A549 (cell line): ENCODE measurements at regions not wholly inside any gene's neighbourhood (a gene's known extent, or its start where the extent isn't known, plus 50 kb on each side); places are given as distances from the start of the nearest gene placed in this dataset.

Experiments
- ATAC-seq, 2 experiments: fragments of 200-7000 bp in 1 of 2; fragments of >200 bp in 1 of 2; cut with Nextera tagmentation in 1 of 2; cut with Tn5 transposase in 1 of 2; 3 replicates each; pipeline versions ENCODE4 v1.8.0 to v1.9.1; 2018 to 2020; ENCODE audit warnings: mild to moderate bottlenecking in 1 of 2, moderate library complexity in 1 of 2
- CTCF ChIA-PET: fragments of 300-600 bp; sonication (Branson Sonifier 250); formaldehyde crosslinking; extraction: SDS; loops from one replicate; lab custom pipeline; 2021; ENCODE audit warnings: antibody characterized with exemption, inconsistent platforms; lab: Yijun Ruan, JAX
- POLR2A ChIA-PET: fragments of 350-600 bp; formaldehyde crosslinking; extraction: SDS; loops from one replicate; lab custom pipeline; 2021; ENCODE audit warnings: antibody characterized with exemption, inconsistent platforms; lab: Yijun Ruan, JAX
- DNase-seq, 2 experiments: peaks; one replicate each; pipeline versions ENCODE4 v3.0.0 to v3.0.0-alpha.2; 2011 to 2016; ENCODE audit warnings: low read depth in 1 of 2, low spot score in 1 of 2
- FAIRE-seq: peaks from 2 replicates; lab custom pipeline; 2011; peaks lifted over from hg19 to GRCh38; lab: Jason Lieb, UNC
- H3K27ac ChIP-seq, 2 experiments: fragments of >200 bp; sonication (Bioruptor Twin); formaldehyde crosslinking; 3 replicates each; pipeline ENCODE4 v1.5.1; 2016 to 2017
- H3K4me1 ChIP-seq: fragments of >200 bp; sonication (Bioruptor Twin); formaldehyde crosslinking; 3 replicates; pipeline ENCODE4 v1.6.1; 2016
- H3K4me2 ChIP-seq: fragments of >200 bp; sonication (Bioruptor Twin); formaldehyde crosslinking; 3 replicates; pipeline ENCODE4 v1.6.1; 2016
- H3K4me3 ChIP-seq: fragments of >200 bp; sonication (Bioruptor Twin); formaldehyde crosslinking; 3 replicates; pipeline ENCODE4 v1.5.1; 2016
- H3K9me3 ChIP-seq: fragments of >200 bp; sonication (Bioruptor Twin); formaldehyde crosslinking; 3 replicates; pipeline ENCODE4 v1.6.1; 2016
- CBX2 ChIP-seq: fragments of 200-600 bp; sonication (generic); IDR thresholded peaks from 2 replicates; pipeline ENCODE4 v1.6.1; 2016; ENCODE audit warnings: low read depth, mild to moderate bottlenecking, borderline replicate concordance
- CBX8 ChIP-seq: fragments of 200-600 bp; sonication (generic); IDR thresholded peaks from 2 replicates; pipeline ENCODE4 v1.6.1; 2016
- CTCF ChIP-seq: fragments of >200 bp; sonication (Bioruptor Twin); formaldehyde crosslinking; IDR thresholded peaks from 3 replicates; pipeline ENCODE4 v1.5.1; 2016
- EHF ChIP-seq: fragments of 250-450 bp; sonication (Bioruptor Pico); IDR thresholded peaks from 2 replicates; pipeline ENCODE4 v1.5.0; 2020; ENCODE audit warnings: mild to moderate bottlenecking
- EHMT2 ChIP-seq: fragments of 200-600 bp; sonication (generic); IDR thresholded peaks from 2 replicates; pipeline ENCODE4 v1.6.1; 2016; ENCODE audit warnings: antibody characterized with exemption, low read depth, mild to moderate bottlenecking, moderate library complexity
- ELK1 ChIP-seq: fragments of 150-350 bp; IDR thresholded peaks from 2 replicates; pipeline ENCODE4 v1.6.1; 2014; ENCODE audit warnings: low read depth, mild to moderate bottlenecking, low read length
- EP300 ChIP-seq, 2 experiments: fragments of >200 bp; sonication (Bioruptor Twin); formaldehyde crosslinking; IDR thresholded peaks; 2 replicates in 1 of 2; 3 replicates in 1 of 2; pipeline ENCODE4 v1.6.1; 2016 to 2017
- ESRRA ChIP-seq: fragments of 150-350 bp; IDR thresholded peaks from 2 replicates; pipeline ENCODE4 v1.6.1; 2014; ENCODE audit warnings: mild to moderate bottlenecking, low read length, borderline replicate concordance
- FOSL2 ChIP-seq, 2 experiments: fragments of 450-650 bp in 1 of 2; fragments of >200 bp in 1 of 2; sonication (Bioruptor Twin) in 1 of 2; formaldehyde crosslinking; IDR thresholded peaks; 2 replicates each; pipeline versions ENCODE4 v1.5.0 to v1.6.1; 2016 to 2020; ENCODE audit warnings: mild to moderate bottlenecking in 1 of 2, moderate library complexity in 1 of 2
- FOXS1 ChIP-seq: fragments of 250-450 bp; sonication (Bioruptor Pico); IDR thresholded peaks from 2 replicates; pipeline ENCODE4 v1.5.0; 2020; ENCODE audit warnings: mild to moderate bottlenecking, moderate library complexity
- GATA3 ChIP-seq: IDR thresholded peaks from 2 replicates; pipeline ENCODE4 v1.6.1; 2012; ENCODE audit warnings: borderline replicate concordance
- HOXA7 ChIP-seq: fragments of 250-450 bp; sonication (Bioruptor Pico); IDR thresholded peaks from 2 replicates; pipeline ENCODE4 v1.5.0; 2020; ENCODE audit warnings: mild to moderate bottlenecking, moderate library complexity
- HOXB5 ChIP-seq: fragments of 250-450 bp; sonication (Bioruptor Pico); IDR thresholded peaks from 2 replicates; pipeline ENCODE4 v1.5.0; 2020; ENCODE audit warnings: mild to moderate bottlenecking, moderate library complexity
- MAFK ChIP-seq: fragments of 450-650 bp; IDR thresholded peaks from 2 replicates; pipeline ENCODE4 v1.6.1; 2014; ENCODE audit not compliant: partially characterized antibody
- MYC ChIP-seq: IDR thresholded peaks from 2 replicates; pipeline ENCODE4 v1.6.1; 2012; ENCODE audit warnings: mild to moderate bottlenecking, inconsistent platforms, low read length, improper control_type of control experiment, borderline replicate concordance
- PBX3 ChIP-seq: IDR thresholded peaks from 2 replicates; pipeline ENCODE4 v1.6.1; 2012
- PHF8 ChIP-seq: fragments of 200-600 bp; sonication (generic); IDR thresholded peaks from 2 replicates; pipeline ENCODE4 v1.6.1; 2016; ENCODE audit warnings: low read depth, mild to moderate bottlenecking, antibody characterized with exemption, moderate library complexity, borderline replicate concordance
- RAD21 ChIP-seq, 2 experiments: fragments of >200 bp in 1 of 2; sonication (Bioruptor Twin) in 1 of 2; formaldehyde crosslinking in 1 of 2; IDR thresholded peaks in 1 of 2; conservative IDR thresholded peaks in 1 of 2; 2 replicates in 1 of 2; 3 replicates in 1 of 2; pipeline ENCODE4 v1.6.1; 2012 to 2018; ENCODE audit warnings: inconsistent platforms in 1 of 2
- RARB ChIP-seq: fragments of 250-450 bp; sonication (Bioruptor Pico); IDR thresholded peaks from 2 replicates; pipeline ENCODE4 v1.8.0; 2021; ENCODE audit warnings: mild to moderate bottlenecking, moderate library complexity
- SMC3 ChIP-seq: fragments of >200 bp; sonication (Bioruptor Twin); formaldehyde crosslinking; IDR thresholded peaks from 3 replicates; pipeline ENCODE4 v1.6.1; 2018; ENCODE audit warnings: inconsistent platforms
- TP53 ChIP-seq: fragments of 250-450 bp; sonication (Bioruptor Pico); IDR thresholded peaks from 2 replicates; pipeline ENCODE4 v1.5.0; 2021; ENCODE audit warnings: mild to moderate bottlenecking, moderate library complexity
- ZC3H11A ChIP-seq: fragments of 450-650 bp; IDR thresholded peaks from 2 replicates; pipeline ENCODE4 v1.6.1; 2014; ENCODE audit warnings: antibody characterized with exemption, mild to moderate bottlenecking
- ZNF302 ChIP-seq: fragments of 250-450 bp; sonication (Bioruptor Pico); IDR thresholded peaks from 2 replicates; pipeline ENCODE4 v1.9.0; 2021; ENCODE audit warnings: inconsistent platforms, mild to moderate bottlenecking, moderate library complexity
- WGBS: methylation state at CpG from one replicate; pipeline ENCODE4 v1.1.6; 2017; ENCODE audit errors: missing lambda C conversion rate; 5-methylcytosine and 5-hydroxymethylcytosine counted together

GRCh38 chr5:29822521-29822920 is 1371.0 kb upstream of the CDH6 start:
- no peak for DNase-seq
- 21% methylated on average over 4 of the region's 4 CpGs for WGBS
- FAIRE-seq, result no peak
- TF ChIP-seq EP300 (IDR thresholded peaks at IDR 0.05), result no peak
- no peak for TF ChIP-seq MAFK
- no peak for TF ChIP-seq CBX8
- TF ChIP-seq FOSL2 (IDR thresholded peaks at IDR 0.05), result no peak
- no peak for TF ChIP-seq FOSL2 (CRISPR knock-in tag; IDR thresholded peaks at IDR 0.05)
- TF ChIP-seq EHMT2, result no peak
- TF ChIP-seq PBX3, result no peak
- TF ChIP-seq PHF8, result no peak
- no peak for TF ChIP-seq EHF (CRISPR knock-in tag)
- TF ChIP-seq GATA3, result no peak
- TF ChIP-seq ESRRA, result no peak
- TF ChIP-seq FOXS1 (CRISPR knock-in tag), result no peak
- no peak for TF ChIP-seq HOXB5 (CRISPR knock-in tag)
- no peak for TF ChIP-seq RARB (CRISPR knock-in tag)
- TF ChIP-seq, all 56 proteins: peak for 0
- CTCF ChIA-PET, result no interaction called here
- ATAC-seq, result no peak
- POLR2A ChIA-PET, result no interaction called here
- no peak overlapping the region for H3K4me2 ChIP-seq
- H3K27ac ChIP-seq, result no peak overlapping the region
- H3K4me1 ChIP-seq, result no peaks in the 10 kb centered on the region
- H3K9me3 ChIP-seq, result no peaks in the 10 kb centered on the region
- H3K4me3 ChIP-seq, result no peak overlapping the region

GRCh38 chr5:29811914-29812679 is 1381.4 kb upstream of the CDH6 start:
- WGBS, result 64% methylated on average over 2 of the region's 2 CpGs
- Histone ChIP-seq H3K4me1 (no peaks in the 10 kb centered on the region), H3K4me2 (no peak overlapping the region), H3K4me3 (no peak overlapping the region), H3K9me3 (no peaks in the 10 kb centered on the region), H3K27ac (no peak overlapping the region)
- TF ChIP-seq GATA3 (no peak), MAFK (peak; percentile 93), ZC3H11A (no peak), TP53 (CRISPR knock-in tag) (no peak), SMC3 (peak; percentile 29; the same call in 2 of the 3 replicates), CBX2 (no peak), ZNF302 (CRISPR knock-in tag) (no peak), CTCF (peak; percentile 20; the same call in 1 of the 3 replicates), ELK1 (no peak), MYC (no peak), RAD21 (conservative IDR thresholded peaks at IDR 0.05 in 1 of 2, IDR thresholded peaks at IDR 0.05 in 1 of 2) (peak; percentile 28 to 30; a peak in 3 of 5 replicates), HOXA7 (no peak)
- FAIRE-seq, result no peak
- peak in 1 of 2 experiments; percentile 64 for DNase-seq
- CTCF ChIA-PET, result no interaction called here
- POLR2A ChIA-PET, result no interaction called here
- ATAC-seq, result 0 out of 6 replicates have a peak, but pooled peaks of 1 of the 2 experiments have one; percentile 35
